IPS-NIHi7 (cell line): ENCODE measurements at regions not wholly inside any gene's neighbourhood (a gene's known extent, or its start where the extent isn't known, plus 50 kb on each side); places are given as distances from the start of the nearest gene placed in this dataset.

Experiments
- DNase-seq: peaks from one replicate; pipeline ENCODE4 v3.0.0; 2012; ENCODE audit warnings: mixed read lengths; ENCODE audit errors: extremely low spot score

GRCh38 chr19:29323440-29324290, 110.7 kb upstream of the UQCRFS1 start:
- DNase-seq: no peak

DNA sequence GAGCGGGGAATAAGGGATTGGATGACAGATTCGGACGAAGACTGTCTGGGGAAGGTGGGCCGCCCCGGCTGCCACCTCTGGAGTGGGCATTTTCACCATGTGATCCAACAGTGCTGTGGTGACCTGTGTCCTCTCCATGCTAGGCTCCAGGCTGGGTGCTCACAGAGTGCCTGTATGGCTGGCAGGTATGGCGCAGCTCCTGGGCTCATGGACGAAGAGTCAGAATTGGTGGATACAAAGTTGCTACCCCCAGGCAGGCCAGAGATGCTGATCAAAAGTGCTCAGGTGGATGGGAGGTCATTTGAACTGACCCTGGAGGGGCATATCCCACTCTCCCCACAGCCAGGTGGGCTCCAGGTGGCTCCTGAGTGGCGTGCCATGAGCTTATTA, 111.3 kb upstream of the UQCRFS1 start:
- DNase-seq: no peak

DNA sequence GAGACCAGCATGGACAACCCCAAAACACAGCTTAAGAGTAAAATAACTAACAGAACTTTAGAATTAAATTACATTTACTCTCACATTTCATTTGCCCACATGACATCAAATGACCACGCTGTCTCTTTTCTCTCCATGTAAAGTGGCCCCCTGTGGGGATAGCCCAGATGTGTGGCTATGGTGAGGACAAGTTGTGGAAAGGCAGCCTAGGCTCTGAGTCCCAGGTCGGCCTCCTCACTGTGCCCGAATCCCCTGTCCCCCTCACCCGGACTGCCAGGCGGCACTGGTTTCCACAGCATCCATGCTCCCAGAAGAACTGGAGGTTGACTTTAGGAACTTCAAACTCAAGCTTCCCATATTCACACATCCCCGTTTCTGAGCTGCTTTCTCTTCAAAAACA, 111.8 kb upstream of the UQCRFS1 start:
- no peak for DNase-seq

DNA sequence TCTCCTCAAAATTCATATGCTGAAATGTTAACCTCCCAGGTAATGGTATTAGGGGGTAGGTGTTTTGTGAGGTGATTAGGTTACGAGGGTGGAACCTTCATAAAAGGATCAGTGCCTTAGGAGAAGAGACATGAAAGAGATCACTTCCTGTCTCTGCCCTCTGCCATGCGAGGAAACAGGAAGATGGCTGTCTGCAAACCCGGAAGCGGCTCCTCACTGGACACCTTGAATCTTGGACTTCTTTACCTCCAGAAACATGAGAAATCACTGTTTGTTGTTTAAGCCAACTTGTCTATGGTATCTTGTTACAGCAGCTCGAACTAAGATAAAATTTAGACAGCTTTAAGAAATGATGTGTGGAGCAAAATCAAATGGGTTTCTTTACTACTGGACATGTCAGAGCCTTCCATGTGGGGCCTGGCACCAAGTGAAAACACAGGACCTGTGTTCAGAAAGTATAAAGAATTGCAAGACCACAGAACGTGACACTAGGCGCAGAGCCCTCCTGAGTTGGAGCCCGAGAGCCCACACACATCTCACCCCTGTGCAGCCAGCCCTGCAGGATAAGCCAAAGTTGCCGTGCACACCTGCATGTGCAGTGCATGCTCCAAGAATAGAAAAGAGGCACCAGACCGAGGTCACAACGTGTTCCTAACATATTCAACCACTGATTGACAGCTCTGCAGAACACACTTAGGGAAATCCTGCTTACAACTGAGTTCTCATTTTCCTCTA, 112.5 kb upstream of the UQCRFS1 start:
- DNase-seq: no peak

GRCh38 chr19:29326351-29326750, 113.4 kb upstream of the UQCRFS1 start:
- no peak for DNase-seq

GRCh38 chr19:29326849-29327840, 114.2 kb upstream of the UQCRFS1 start:
- peak; percentile 36 for DNase-seq

GRCh38 chr19:29328586-29328985, 115.6 kb upstream of the UQCRFS1 start:
- no peak for DNase-seq

DNA sequence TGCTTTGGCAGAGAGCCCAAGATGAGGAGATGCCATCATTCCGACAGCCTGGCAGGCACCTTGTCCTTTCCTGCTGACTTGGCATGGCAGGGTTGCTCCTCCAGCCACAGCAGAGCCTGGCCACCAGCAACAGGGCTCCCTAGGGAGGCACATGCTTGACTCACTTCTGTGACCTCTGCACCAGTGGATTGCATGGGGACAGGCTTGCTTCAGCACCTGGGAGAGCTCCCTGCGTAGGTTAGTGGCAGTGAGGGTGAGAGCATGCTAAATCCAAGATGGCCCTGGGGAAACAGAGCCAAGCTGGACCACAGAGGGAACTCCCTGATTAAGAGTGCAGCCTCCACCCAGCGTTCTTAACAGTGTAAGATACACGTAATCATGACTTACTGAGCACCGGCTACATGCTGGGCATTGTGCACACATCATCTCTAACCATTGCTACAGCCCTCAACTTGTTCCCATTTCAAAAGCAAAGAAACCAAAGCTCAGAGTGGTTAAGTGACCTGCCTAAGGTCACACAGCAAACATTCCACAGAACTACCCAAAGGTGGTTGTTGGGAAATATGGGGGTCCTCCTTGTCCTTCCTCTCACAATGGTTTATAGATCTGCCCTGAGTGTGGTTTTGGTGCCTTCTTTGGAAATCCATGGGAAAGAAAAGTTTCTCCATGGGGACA, 116.6 kb upstream of the UQCRFS1 start:
- peak; percentile 82 for DNase-seq

- DNase-seq: no peak
These were observed 123.5 kb upstream of the UQCRFS1 start for GRCh38 chr19:29336425-29336824.

- peak; percentile 4 for DNase-seq
These were observed 124.1 kb upstream of the UQCRFS1 start for GRCh38 chr19:29337029-29337428.

GRCh38 chr19:29338480-29338879, 125.5 kb upstream of the UQCRFS1 start:
- no peak for DNase-seq

- no peak for DNase-seq
These were observed 129.8 kb upstream of the UQCRFS1 start for GRCh38 chr19:29342721-29343120.

DNA sequence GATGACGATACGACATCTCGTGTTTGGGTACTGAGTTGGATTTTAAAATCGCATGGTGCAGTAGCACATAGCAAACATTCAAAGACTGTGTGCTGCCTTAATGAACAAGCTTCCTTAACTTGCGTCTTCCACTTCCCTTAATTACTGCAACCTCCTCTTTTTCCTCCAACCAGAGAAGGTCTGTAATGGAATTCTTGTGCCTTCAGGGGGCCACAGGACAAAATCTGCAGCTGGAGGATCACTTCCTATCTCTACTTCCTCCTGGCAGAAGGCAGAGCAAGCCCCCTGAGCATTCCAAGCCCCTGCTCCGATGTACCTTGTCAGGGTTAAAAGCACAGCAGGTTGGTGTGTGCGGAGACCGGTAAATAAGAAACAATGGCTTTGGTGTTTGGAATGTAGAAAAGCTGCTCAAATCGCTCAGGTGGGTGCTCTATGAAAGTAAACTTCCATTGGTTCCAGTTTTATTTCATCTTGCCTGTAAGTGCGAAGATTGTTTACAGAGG, 151.3 kb upstream of the UQCRFS1 start:
- no peak for DNase-seq

GRCh38 chr19:29364999-29365398, 152.0 kb upstream of the UQCRFS1 start:
- DNase-seq: no peak

- DNase-seq: no peak
These were observed 153.0 kb upstream of the UQCRFS1 start for GRCh38 chr19:29365836-29366417.

GRCh38 chr19:29366757-29367156, 153.8 kb upstream of the UQCRFS1 start:
- peak; percentile 3 for DNase-seq

GRCh38 chr19:29367791-29368222, 154.9 kb upstream of the UQCRFS1 start:
- peak; percentile 19 for DNase-seq

GRCh38 chr19:29370276-29370675, 155.5 kb upstream of the VSTM2B start:
- no peak for DNase-seq

DNA sequence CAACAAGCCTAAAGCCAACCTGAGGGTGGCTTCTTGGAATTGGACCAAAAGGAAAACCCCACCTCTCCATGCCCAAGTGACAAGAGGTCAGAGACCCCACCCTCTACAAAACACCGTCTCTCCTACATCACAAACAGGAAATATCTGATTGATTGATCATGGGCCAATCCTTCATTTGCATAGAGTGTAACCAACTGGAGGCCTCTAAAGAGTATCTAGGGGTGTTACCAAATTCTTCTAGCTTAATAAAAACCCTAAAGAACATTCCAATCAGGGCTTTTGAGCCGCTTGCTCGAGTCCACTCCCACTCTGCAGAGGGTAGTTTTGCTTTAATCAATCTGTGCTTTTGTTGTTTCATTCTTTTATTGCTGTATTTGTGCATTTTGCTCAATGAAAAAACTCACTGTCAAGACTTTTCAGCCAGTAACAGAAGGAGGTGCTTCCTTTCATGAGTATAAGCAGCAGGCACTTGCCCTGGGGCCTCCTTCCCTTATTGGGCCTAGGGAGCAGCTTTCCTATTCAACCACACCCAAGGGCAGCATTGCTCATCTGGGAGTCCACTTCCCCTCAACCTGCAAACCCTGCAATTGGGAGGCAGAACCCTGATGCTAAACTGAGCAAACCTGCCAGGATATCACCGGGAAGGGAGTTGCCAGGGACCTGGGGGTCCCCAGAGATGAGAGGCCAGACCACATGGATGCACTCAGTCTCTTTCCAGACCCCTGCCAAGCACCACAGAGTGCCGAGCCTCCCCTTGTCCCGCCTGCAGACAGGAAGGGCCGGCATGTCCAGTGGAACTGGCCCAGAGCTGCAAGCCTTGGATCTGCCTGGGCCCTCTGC, 154.3 kb upstream of the VSTM2B start:
- DNase-seq: peak; percentile 10

DNA sequence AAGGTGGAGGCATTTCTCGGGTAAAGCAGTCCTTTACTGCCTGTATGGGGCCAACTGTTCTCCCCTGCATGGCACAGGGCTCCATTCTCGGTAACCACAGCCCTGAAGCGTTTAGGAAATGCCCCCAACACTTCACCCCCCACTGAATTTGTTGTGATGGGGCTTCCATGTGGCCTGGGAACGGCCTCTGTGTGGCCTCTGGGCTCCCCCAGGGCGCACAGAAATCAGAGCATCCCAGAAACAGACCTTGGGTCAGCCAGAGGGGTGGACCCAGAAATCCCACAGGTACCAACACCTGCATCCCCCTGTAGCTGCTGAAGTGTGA, 153.7 kb upstream of the VSTM2B start:
- DNase-seq: no peak
